ENCODE measurements at regions not wholly inside any gene's neighbourhood (a gene's known extent, or its start where the extent isn't known, plus 50 kb on each side); places are given as distances from the start of the nearest gene placed in this dataset.

DNA sequence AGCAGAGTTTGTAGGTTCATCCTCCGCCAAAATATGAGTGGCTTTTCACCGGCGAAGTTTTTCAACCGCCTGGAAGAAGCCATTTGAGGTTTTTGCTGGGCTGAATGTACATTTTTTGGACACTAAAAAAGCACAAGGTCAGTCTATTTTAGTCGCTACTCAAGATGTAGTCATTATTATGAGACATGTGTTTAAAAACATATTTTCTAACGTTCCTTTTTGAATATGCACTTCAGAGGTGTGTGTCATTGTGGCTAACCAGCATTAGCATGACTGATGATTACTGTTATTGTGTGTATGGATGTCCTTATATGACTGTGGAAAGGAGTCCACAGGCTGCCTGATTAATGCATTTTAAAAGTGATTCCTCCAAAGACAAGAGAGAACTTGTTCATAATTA lies 605.4 kb downstream of the INHBA start:
- Histone ChIP-seq H3K4me3 (ENCODE audit: low read depth, low read length) (no peak overlapping the region), H3K36me3 (ENCODE audit: control insufficient read depth, insufficient read depth, low read length) (no peaks in the 10 kb centered on the region), H3K27me3 (ENCODE audit: control insufficient read depth, insufficient read depth, low read length) (no peaks in the 10 kb centered on the region)
- no peak for DNase-seq (ENCODE audit: low read depth)
- TF ChIP-seq, protein P1, sequence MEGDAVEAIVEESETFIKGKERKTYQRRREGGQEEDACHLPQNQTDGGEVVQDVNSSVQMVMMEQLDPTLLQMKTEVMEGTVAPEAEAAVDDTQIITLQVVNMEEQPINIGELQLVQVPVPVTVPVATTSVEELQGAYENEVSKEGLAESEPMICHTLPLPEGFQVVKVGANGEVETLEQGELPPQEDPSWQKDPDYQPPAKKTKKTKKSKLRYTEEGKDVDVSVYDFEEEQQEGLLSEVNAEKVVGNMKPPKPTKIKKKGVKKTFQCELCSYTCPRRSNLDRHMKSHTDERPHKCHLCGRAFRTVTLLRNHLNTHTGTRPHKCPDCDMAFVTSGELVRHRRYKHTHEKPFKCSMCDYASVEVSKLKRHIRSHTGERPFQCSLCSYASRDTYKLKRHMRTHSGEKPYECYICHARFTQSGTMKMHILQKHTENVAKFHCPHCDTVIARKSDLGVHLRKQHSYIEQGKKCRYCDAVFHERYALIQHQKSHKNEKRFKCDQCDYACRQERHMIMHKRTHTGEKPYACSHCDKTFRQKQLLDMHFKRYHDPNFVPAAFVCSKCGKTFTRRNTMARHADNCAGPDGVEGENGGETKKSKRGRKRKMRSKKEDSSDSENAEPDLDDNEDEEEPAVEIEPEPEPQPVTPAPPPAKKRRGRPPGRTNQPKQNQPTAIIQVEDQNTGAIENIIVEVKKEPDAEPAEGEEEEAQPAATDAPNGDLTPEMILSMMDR (IDR thresholded peaks at IDR 0.05; ENCODE audit: insufficient read depth, low read length, poor library complexity, severe bottlenecking), result no peak

DNA sequence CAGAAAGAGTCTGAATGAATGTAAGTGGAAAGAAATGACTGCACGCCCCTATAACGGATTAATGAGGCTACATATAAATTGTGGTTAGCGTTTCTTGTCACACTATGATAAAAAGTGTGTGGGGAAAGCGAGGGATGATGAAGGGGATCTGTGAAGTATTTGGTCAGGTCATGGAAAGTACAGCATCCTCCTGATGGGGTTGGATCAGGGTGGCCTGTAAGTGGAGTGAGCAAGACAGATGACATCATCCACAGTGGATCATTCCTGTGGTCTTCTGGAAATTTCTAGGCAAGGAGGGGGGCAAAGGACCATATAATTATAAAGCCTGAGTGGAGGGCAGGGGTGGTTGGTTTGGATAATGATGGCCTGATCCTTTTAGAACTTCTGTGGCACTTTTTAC lies 606.0 kb downstream of the INHBA start:
- no peak for DNase-seq (ENCODE audit: low read depth)
- no peaks in the 10 kb centered on the region for H3K27me3 ChIP-seq (ENCODE audit: control insufficient read depth, insufficient read depth, low read length)
- TF ChIP-seq, protein P1 (IDR thresholded peaks at IDR 0.05; ENCODE audit: insufficient read depth, low read length, poor library complexity, severe bottlenecking), result no peak
- H3K4me3 ChIP-seq (ENCODE audit: low read depth, low read length), result no peak overlapping the region
- no peaks in the 10 kb centered on the region for H3K36me3 ChIP-seq (ENCODE audit: control insufficient read depth, insufficient read depth, low read length)

DNA sequence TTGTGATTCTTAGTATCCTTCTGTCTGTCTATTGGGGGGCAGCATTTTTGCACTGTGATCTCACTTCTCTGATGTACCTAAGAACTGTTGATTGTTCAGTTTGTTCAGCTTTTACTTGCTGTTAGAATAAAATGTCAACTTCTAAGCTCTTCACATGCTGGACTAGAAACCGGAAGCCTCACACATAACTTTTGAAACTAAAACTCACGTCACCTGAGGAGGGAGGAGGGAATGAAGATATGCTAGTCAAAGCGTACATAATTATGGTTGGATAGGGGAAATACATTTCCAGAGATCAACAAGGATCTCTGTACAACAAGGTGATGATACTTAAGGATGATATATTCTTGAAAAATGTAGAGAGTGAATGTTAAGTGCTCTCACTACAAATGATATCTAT lies 609.7 kb downstream of the INHBA start:
- TF ChIP-seq, protein P1 (IDR thresholded peaks at IDR 0.05; ENCODE audit: insufficient read depth, low read length, poor library complexity, severe bottlenecking), result no peak
- no peaks in the 10 kb centered on the region for H3K36me3 ChIP-seq (ENCODE audit: control insufficient read depth, insufficient read depth, low read length)
- DNase-seq (ENCODE audit: low read depth), result no peak
- no peak overlapping the region for H3K4me3 ChIP-seq (ENCODE audit: low read depth, low read length)
- H3K27me3 ChIP-seq (ENCODE audit: control insufficient read depth, insufficient read depth, low read length), result no peaks in the 10 kb centered on the region

DNA sequence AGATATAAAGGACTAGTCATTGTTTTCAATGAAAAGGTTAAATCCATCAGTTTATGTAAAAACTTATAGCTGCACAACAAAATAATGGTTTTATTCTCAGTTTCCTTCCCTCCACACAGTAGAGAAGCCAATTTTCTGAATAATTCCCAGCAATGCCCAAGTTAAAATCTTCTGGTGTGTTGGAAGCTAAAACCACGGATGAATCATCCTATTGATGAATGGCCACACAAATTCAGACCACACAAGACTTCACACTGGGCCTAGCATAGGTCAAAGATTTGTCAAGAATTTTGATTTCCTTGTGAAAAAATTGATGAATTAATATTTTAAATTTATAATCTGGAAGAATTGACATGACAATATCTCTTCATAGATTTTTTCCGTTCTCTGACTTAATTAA lies 617.6 kb downstream of the INHBA start:
- no peak overlapping the region for H3K4me3 ChIP-seq (ENCODE audit: low read depth, low read length)
- no peaks in the 10 kb centered on the region for H3K36me3 ChIP-seq (ENCODE audit: control insufficient read depth, insufficient read depth, low read length)
- DNase-seq (ENCODE audit: low read depth), result peak; percentile 63
- TF ChIP-seq, protein P1 (IDR thresholded peaks at IDR 0.05; ENCODE audit: insufficient read depth, low read length, poor library complexity, severe bottlenecking), result no peak
- no peaks in the 10 kb centered on the region for H3K27me3 ChIP-seq (ENCODE audit: control insufficient read depth, insufficient read depth, low read length)

DNA sequence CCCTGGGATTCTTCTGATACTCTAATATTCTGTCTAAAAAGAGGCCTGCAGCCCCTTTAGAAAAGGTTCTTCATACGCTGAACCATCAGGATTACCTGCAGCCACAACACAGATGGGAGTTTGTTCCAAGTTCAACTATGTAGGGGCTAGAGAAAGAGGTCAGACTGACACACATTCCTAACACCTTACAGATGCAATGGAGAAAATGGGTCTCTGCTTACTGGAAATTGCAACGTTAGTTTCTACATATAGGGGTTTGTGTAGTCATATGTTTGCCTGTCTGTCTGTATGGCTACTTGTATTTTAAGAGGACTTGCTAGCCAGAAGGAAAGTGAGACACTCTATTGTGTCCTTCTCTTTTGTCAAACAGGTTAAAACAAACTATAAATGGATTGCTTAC lies 618.5 kb downstream of the INHBA start:
- Histone ChIP-seq H3K36me3 (ENCODE audit: control insufficient read depth, insufficient read depth, low read length) (no peaks in the 10 kb centered on the region), H3K4me3 (ENCODE audit: low read depth, low read length) (no peak overlapping the region), H3K27me3 (ENCODE audit: control insufficient read depth, insufficient read depth, low read length) (no peaks in the 10 kb centered on the region)
- DNase-seq (ENCODE audit: low read depth), result no peak
- TF ChIP-seq, protein P1 (IDR thresholded peaks at IDR 0.05; ENCODE audit: insufficient read depth, low read length, poor library complexity, severe bottlenecking), result no peak

DNA sequence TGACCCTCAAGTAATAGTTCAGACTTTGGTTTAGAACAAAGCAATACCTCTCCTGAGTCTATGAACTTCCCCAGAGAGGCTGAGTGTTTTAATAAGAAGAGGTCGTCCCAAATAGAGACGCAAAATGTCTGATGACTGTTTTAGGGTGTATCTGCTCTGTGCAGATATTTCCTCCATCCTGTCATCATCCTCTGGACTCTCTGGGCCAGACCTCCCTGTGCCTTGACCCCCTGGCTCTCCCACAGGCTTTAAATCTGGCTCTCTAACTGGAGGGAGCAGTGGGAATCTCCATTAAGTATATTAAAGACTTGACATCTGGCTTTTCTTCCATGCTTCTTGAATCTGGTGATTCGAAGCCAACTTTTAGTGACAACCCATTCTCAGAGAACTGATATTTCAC lies 633.3 kb downstream of the INHBA start:
- Histone ChIP-seq H3K36me3 (ENCODE audit: control insufficient read depth, insufficient read depth, low read length) (no peaks in the 10 kb centered on the region), H3K27me3 (ENCODE audit: control insufficient read depth, insufficient read depth, low read length) (no peaks in the 10 kb centered on the region), H3K4me3 (ENCODE audit: low read depth, low read length) (no peak overlapping the region)
- TF ChIP-seq, protein P1 (IDR thresholded peaks at IDR 0.05; ENCODE audit: insufficient read depth, low read length, poor library complexity, severe bottlenecking), result no peak
- no peak for DNase-seq (ENCODE audit: low read depth)

Measured in kidney epithelial cell (primary cell).